ENCODE measurements at regions not wholly inside any gene's neighbourhood (a gene's known extent, or its start where the extent isn't known, plus 50 kb on each side); places are given as distances from the start of the nearest gene placed in this dataset.
"Not testable (repeated sequence)": the region's sequence is repeated elsewhere in the genome, so short reads cannot be mapped to it uniquely, and the experiment has no call there.

DNA sequence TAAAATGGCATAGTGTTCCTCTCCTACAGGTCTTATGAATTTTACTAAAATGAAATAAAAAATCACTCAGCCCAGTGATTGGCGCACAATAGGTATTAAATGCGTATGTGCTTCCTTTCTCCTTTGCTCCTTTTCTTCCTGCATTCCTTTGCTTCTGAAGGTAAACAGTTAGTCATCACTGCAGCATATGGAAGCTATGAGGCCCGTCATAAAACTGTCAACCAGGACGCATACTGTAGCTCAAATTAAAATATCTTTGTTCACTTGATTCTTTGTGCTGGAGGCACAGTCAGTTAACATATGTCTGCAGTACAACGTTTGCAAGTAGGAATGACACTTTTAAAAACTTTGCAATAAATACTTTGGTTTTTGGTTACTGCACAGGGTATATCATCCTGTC, 374.7 kb downstream of the TCERG1L start:
- no peak for DNase-seq (ENCODE audit: low read depth)

DNA sequence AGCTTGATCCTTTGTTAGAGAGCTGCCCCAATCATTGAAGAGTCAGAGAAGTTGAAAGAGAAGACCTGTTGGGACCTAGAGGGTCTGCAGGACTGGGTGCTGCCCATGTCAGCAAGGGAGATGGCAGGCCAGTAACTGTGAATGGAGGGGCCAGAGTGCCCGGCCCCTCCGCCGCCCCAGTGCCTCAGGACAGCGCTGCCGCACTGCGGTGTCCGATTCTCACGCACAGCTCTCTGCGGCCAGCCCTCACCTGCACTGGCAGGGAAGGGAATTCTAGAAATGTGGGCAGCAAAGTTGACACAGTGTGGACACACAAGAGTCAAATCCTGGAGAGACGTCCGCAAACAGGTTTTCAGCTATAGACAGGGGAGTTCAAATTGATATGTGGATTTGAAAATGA, 373.5 kb downstream of the TCERG1L start:
- no peak for DNase-seq (ENCODE audit: low read depth)

GRCh38 chr10:130938891-130939290, 372.6 kb downstream of the TCERG1L start:
- DNase-seq (ENCODE audit: low read depth), result not testable (repeated sequence)

DNA sequence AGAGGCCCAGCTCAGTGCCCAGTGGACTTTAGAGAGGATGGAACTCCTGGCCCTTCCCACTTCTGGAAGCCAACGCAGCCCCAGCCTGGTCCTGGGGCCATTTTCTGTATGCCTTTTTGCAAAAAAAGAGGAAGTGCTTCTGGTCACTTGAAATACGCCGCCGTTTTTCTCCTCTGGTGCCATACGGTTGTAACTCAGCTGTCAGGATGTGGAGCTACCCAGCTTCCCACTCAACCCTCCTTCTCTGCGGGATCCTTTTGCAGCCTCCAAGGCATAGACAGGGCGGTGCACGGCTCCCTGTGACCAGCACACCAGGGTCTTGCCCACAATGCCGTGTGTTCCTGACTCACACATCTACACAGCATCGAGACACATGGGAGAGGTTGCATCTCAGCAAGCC, 369.6 kb downstream of the TCERG1L start:
- DNase-seq (ENCODE audit: low read depth), result no peak

DNA sequence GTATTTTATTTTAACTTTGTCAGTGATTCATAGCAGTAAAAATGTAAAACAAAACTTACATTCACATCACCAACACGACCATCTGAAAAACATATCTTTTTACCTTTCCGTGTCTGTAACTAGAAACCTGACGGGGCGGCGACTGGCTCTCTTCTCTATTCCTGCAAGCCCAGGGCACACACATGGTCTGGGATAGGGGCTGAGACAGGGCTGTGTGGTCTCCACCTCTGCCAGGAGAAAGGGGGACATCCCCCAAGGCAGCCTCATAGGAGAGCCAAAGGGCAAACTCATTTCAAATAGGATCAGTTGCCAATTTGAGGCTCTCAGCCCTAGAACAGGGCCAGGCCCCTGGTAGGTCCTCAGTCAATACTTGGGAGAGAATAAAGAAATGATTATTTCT, 359.4 kb downstream of the TCERG1L start:
- no peak for DNase-seq (ENCODE audit: low read depth)

GRCh38 chr10:130954326-130954905, 357.1 kb downstream of the TCERG1L start:
- no peak for DNase-seq (ENCODE audit: low read depth)

GRCh38 chr10:130956251-130956650, 355.3 kb downstream of the TCERG1L start:
- no peak for DNase-seq (ENCODE audit: low read depth)

GRCh38 chr10:130957423-130957822, 354.1 kb downstream of the TCERG1L start:
- no peak for DNase-seq (ENCODE audit: low read depth)

DNA sequence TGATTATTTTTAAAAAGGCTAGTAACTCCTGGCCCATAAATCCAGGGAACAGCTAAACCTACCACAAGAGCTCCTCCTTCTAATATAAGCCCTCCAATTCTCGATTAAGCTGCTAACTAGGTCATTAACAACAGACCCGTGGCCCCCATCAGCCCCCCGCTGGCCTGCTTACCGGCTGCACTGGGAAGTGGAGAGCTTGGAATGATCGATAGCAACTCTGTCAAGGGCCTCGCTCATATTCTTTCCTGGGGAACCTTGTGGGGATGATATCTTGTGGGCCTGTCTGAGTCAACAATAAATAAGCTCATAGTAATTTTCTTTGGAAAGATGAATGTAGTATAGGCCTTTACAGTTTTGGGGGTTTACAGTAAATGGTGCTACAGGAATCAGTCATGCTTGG, 353.5 kb downstream of the TCERG1L start:
- DNase-seq (ENCODE audit: low read depth), result no peak

GRCh38 chr10:130958981-130959751, 352.4 kb downstream of the TCERG1L start:
- DNase-seq (ENCODE audit: low read depth), result no peak

DNA sequence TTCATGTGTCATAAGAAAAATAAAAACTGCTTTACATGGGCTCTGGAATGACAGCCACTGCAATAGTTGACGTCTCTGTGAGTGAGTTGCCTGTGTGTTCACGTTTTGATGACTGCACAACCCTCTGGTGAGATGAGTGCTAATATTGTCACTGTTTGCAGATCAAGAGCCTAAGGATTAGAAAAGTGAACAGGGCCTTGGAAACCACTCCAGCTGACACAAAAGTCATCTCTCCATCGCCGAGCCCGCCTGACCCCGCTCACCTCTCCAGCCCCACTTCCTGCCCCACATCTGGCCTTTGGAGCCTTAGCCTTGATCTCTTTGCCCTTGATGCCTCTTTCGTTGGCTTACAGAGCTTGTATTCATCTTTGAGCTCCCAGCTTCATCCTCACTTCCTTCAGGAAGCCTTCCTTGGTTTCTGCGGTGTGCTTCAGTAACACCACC, 351.7 kb downstream of the TCERG1L start:
- DNase-seq (ENCODE audit: low read depth), result no peak

GRCh38 chr10:130960531-130960930, 351.0 kb downstream of the TCERG1L start:
- DNase-seq (ENCODE audit: low read depth), result no peak

- no peak for DNase-seq (ENCODE audit: low read depth)
Measured at GRCh38 chr10:130961506-130962239, 349.8 kb downstream of the TCERG1L start.

GRCh38 chr10:130962240-130963051, 349.1 kb downstream of the TCERG1L start:
- DNase-seq (ENCODE audit: low read depth), result no peak

DNA sequence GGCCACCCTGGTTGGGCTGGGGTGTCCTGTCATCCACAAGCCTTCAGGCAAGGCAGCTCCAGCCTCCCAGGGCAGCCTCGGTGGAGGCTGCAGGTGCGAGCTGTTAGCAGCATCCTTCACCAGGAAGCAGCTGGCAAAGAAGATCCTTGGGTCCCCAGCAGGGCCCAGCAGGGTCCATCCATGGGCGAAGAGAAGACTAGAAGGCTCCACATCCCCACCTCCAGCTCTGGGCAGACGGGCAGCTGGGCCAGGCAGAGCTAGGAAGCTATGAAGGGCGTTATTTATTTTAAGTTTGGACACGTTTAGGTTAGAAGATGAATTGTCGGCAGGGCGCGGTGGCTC, 348.5 kb downstream of the TCERG1L start:
- DNase-seq (ENCODE audit: low read depth), result no peak

DNA sequence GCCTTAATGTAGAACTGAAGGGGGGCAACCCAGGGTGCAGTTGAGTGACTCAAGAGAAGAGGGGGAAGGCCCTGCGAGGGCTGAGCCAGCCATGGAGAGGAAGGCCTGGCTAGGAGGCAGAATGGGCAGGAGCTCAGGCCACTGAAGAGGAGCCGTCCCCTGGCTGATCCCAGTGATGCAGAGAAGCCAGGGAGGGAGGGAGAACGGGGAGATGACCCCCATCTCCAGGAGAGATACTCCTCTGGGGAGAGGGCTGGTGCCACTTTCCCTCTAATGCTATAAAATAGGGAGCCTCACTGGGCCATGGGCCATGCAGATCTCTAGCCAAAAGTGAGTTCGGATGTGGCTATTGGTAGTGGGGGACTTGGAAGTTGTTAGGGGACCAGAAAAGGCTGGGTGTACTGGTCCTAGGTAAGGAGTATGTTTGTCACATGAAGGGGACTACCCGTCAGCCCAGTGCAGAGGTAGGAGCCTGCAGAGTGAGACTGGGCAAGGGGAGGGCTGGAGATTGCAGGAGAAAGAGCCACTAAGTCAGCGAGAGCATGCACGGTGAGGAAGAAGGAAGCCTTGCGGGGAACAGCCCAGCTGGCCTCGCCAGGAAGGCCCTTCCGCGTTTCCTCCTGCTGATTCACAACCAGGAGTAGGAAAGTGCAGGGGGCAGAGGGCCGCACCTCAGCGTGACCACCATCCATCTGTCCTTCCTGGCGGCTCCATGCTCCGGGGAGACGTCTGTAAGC, 347.6 kb downstream of the TCERG1L start:
- no peak for DNase-seq (ENCODE audit: low read depth)

GRCh38 chr10:130964771-130965170, 346.8 kb downstream of the TCERG1L start:
- DNase-seq (ENCODE audit: low read depth), result no peak

DNA sequence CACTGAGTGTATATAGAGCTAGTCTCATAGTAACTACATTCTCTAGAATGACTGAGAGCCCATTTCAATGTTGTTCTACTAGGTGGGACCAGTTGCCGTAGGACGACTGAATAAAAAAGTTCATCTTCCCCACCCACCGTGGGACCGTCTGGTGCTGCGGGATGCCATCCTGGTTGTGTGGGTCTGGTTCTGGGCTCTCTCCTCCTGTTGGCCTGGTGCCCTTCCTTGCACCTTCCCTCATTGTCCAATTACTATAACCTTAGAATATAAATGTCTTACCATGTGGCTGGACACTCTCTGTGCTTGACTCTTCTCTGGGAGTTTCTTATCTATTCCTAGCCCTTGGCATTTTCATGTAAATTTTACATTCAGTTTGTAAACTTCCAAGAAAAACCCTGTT, 344.4 kb downstream of the TCERG1L start:
- no peak for DNase-seq (ENCODE audit: low read depth)

- DNase-seq (ENCODE audit: low read depth), result no peak
Measured at GRCh38 chr10:130967784-130968183, 343.7 kb downstream of the TCERG1L start.

- no peak for DNase-seq (ENCODE audit: low read depth)
Measured at GRCh38 chr10:130968511-130968910, 343.0 kb downstream of the TCERG1L start.

GRCh38 chr10:130968964-130969363, 342.6 kb downstream of the TCERG1L start:
- no peak for DNase-seq (ENCODE audit: low read depth)

- no peak for DNase-seq (ENCODE audit: low read depth)
Measured at GRCh38 chr10:130969700-130970099, 341.8 kb downstream of the TCERG1L start.
